Liver (tissue), 3 donors: ENCODE measurements at regions not wholly inside any gene's neighbourhood (a gene's known extent, or its start where the extent isn't known, plus 50 kb on each side); places are given as distances from the start of the nearest gene placed in this dataset.

Experiments used
- EGR1 ChIP-seq, 2 donors: IDR thresholded peaks; 2 replicates each; pipeline ENCODE4 v1.6.1; 2016 to 2018; ENCODE audit warnings: antibody characterized with exemption in 2 of 2, low read depth in 2 of 2
- JUND ChIP-seq, 2 donors: IDR thresholded peaks; 2 replicates each; pipeline ENCODE4 v1.6.1; 2016; ENCODE audit warnings: antibody characterized with exemption in 2 of 2
- RAD21 ChIP-seq, 2 donors: IDR thresholded peaks; 2 replicates each; pipeline ENCODE4 v1.6.1; 2016; ENCODE audit warnings: antibody characterized with exemption in 2 of 2, mild to moderate bottlenecking in 2 of 2
- RXRA ChIP-seq, 2 donors: IDR thresholded peaks; 2 replicates each; pipeline ENCODE4 v1.6.1; 2017 to 2018; ENCODE audit warnings: antibody characterized with exemption in 2 of 2, mild to moderate bottlenecking in 1 of 2
- TAF1 ChIP-seq: conservative IDR thresholded peaks from 2 replicates; pipeline ENCODE4 v1.6.1; 2016; ENCODE audit warnings: antibody characterized with exemption, mild to moderate bottlenecking
- YY1 ChIP-seq: IDR thresholded peaks from 2 replicates; pipeline ENCODE4 v1.6.1; 2016; ENCODE audit warnings: antibody characterized with exemption, mild to moderate bottlenecking
- TF ChIP-seq, protein P1 (sequence below): IDR thresholded peaks from 2 replicates; pipeline ENCODE4 v1.6.1; 2016; ENCODE audit warnings: antibody characterized with exemption
- TF ChIP-seq, protein P2 (sequence below): fragments of 150-350 bp; IDR thresholded peaks from 2 replicates; pipeline ENCODE4 v1.5.1; 2017; ENCODE audit warnings: improper control_type of control experiment, low read depth, low read length; ENCODE audit not compliant: missing input control
- TF ChIP-seq, protein P3 (sequence below): IDR thresholded peaks from 2 replicates; pipeline ENCODE4 v1.6.1; 2016; ENCODE audit warnings: antibody characterized with exemption
- donor health status: healthy.
- donor health status: healthy.

DNA sequence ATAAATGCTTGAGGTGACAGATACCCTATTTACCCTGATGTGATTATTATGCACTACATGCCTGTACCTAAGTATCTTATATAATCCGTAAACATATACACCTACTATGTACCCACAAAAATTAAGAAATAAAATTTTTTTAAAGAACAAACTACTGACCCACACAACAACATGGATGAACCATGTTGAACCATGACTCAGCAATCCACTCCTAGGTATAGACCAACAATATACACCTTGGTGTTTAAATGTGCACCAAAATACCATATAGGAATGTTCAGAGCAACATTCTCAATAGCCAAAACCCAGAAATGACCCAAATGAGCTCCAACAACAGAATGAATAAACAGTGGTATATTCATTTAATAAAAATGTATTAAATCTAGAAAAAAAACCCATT, 245.1 kb downstream of the GXYLT1 start:
- TF ChIP-seq, protein P1, sequence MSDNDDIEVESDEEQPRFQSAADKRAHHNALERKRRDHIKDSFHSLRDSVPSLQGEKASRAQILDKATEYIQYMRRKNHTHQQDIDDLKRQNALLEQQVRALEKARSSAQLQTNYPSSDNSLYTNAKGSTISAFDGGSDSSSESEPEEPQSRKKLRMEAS: no peak
- TF ChIP-seq, protein P2, sequence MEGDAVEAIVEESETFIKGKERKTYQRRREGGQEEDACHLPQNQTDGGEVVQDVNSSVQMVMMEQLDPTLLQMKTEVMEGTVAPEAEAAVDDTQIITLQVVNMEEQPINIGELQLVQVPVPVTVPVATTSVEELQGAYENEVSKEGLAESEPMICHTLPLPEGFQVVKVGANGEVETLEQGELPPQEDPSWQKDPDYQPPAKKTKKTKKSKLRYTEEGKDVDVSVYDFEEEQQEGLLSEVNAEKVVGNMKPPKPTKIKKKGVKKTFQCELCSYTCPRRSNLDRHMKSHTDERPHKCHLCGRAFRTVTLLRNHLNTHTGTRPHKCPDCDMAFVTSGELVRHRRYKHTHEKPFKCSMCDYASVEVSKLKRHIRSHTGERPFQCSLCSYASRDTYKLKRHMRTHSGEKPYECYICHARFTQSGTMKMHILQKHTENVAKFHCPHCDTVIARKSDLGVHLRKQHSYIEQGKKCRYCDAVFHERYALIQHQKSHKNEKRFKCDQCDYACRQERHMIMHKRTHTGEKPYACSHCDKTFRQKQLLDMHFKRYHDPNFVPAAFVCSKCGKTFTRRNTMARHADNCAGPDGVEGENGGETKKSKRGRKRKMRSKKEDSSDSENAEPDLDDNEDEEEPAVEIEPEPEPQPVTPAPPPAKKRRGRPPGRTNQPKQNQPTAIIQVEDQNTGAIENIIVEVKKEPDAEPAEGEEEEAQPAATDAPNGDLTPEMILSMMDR: no peak
- TF ChIP-seq RXRA (IDR thresholded peaks at IDR 0.05): no peak
- no peak for TF ChIP-seq EGR1 (IDR thresholded peaks at IDR 0.05; ENCODE audit: low read depth in 2 of 2)
- TF ChIP-seq RAD21 (IDR thresholded peaks at IDR 0.05): no peak
- TF ChIP-seq JUND (IDR thresholded peaks at IDR 0.05): no peak
- TF ChIP-seq, protein P3, sequence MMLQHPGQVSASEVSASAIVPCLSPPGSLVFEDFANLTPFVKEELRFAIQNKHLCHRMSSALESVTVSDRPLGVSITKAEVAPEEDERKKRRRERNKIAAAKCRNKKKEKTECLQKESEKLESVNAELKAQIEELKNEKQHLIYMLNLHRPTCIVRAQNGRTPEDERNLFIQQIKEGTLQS: no peak
- no peak for TF ChIP-seq YY1
- no peak for TF ChIP-seq TAF1
